NB4 (cell line): ENCODE measurements at regions not wholly inside any gene's neighbourhood (a gene's known extent, or its start where the extent isn't known, plus 50 kb on each side); places are given as distances from the start of the nearest gene placed in this dataset.

Source experiments
- CTCF ChIP-seq: IDR thresholded peaks from one replicate; pipeline ENCODE4 v1.5.1; 2012; ENCODE audit warnings: low read depth, low read length
- MAX ChIP-seq: IDR thresholded peaks from 2 replicates; pipeline ENCODE4 v1.6.1; 2011; ENCODE audit warnings: low read depth, low read length
- MYC ChIP-seq: IDR thresholded peaks from 2 replicates; pipeline ENCODE4 v1.6.1; 2011; ENCODE audit warnings: low read depth, low read length
- POLR2A ChIP-seq: IDR thresholded peaks from 2 replicates; pipeline ENCODE4 v1.6.1; 2011; ENCODE audit warnings: mild to moderate bottlenecking; ENCODE audit not compliant: insufficient read length; ENCODE audit errors: extremely low read depth

- no peak for TF ChIP-seq CTCF
- TF ChIP-seq POLR2A = no peak
- no peak for TF ChIP-seq MAX
- TF ChIP-seq MYC = no peak
Measured at GRCh38 chr2:185381631-185382030, 357.0 kb upstream of the FSIP2 start.
